ENCODE measurements at regions not wholly inside any gene's neighbourhood (a gene's known extent, or its start where the extent isn't known, plus 50 kb on each side); places are given as distances from the start of the nearest gene placed in this dataset.
"Not testable (repeated sequence)": the region's sequence is repeated elsewhere in the genome, so short reads cannot be mapped to it uniquely, and the experiment has no call there.

DNA sequence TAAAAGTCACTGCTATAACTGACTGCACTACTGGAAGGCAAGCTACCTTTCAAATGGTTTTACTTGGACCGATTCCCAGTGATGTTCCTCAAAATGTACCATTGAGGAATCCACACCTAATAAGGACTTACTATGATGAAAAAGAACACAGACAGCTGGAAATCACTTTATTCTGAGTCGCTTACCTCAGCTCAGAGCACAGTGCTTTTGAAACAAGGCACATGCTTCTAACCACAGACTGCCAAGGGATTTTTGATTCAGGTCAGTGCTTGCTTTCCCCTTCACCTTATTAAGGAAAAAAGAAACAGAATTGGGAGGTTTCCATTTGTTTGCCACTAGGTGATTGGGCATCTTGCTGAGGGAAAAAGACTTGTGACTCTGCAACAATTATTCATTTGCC lies 707.5 kb upstream of the FSHR start:
- no peak for FAIRE-seq

DNA sequence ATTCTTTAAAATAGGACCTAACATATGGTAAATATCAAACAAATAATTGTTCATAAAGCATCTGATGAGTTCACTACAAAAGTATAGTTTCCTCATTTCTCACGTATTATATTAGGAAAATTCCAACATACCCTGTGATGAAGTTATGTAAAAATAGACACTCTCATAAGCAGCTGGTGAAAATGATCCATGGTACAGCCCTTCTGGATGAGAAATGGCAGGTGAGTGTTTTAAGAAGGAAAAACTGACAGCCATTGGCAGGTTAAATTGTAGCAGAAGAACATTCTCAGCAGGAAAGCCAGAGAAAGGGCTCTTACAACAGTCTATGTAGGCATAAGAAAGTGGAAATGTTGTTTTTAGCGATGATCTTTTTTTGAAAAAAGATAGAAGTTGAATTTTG lies 706.5 kb upstream of the FSHR start:
- no peak for FAIRE-seq

DNA sequence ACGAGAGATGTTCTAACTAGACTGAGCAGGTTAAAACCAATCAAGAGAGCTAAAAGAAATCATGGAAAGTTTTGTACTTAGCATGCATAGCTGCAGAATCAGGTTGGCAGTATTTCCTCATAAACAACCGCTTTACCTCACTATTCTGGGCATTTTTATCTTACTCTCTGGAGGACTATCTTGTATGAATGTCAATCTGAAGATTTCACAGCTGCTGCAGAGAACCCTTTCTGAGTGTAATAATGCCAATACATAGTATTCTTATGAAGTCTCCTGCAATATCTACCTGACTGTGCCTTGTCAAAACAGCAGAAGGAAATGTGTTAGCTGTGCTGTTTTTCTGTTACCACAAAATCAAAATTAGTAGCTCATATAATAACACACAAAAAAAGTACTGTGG lies 705.9 kb upstream of the FSHR start:
- FAIRE-seq: no peak

DNA sequence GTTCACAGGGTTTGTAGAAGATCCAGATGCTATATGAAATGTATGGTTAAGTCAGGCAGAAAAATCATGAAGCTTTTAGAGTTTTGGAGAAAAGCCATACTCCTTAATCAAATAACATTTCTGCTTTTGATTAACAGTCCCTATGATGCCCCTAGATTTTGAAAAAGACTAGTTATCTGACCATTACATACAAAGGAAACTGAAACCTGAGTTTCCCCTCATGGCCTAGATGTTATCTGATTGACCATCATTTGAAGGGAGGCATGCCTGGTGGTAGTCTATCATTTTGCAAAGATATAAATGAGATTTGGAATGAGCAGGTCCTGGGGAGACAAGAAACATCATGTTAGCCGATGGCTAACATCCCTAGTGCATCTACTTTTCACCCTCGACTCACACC lies 704.3 kb upstream of the FSHR start:
- FAIRE-seq: no peak

DNA sequence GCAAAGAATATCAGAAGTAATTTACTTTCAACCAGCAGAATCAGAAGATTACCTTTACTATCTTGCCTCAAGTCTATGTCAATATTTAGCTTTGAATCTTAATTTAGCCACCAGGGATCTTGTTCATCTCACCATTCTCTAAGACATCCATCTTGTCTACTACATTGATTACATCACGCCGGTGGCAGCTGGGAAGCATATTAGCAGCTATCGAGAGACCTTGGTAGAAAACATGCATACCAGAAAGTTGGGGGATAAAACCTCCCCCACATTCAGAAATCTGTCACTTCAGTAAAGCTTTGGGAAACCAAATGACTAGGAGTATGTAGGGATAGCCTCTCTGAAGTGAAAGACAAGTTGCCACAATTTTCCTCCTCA lies 703.8 kb upstream of the FSHR start:
- no peak for FAIRE-seq

DNA sequence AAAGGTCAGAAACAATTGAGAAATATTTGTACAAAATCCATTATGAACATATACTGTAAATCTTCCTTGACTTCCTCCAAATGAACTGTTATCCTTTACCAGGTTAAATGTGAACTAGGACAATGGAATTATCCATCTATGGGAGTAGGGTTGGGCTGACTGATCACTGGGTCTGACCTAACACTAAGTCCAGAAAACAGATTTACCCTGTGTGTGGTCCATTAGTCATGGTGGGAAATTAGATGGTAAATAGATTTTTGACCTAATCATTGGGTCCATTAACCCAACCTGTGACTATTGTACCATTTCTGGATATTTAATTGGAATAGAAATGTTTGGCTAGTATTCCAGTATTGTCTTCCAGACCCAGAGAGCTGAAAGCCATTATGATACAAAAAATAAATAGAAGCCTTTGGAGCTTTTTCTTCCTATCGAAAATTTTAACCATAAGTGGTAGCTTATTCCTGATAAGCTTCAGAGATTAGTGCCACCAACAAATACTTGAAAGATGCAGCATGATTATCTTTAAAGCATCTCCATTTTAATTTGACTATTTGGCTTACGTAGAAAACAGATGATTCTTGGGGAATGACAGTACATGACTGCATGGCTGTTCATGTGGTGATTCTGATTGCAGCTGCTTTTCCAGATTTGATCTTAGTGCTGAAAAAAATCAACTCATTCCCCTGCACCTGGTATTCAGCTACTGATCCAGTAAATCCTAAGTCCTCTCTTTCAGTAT lies 703.2 kb upstream of the FSHR start:
- FAIRE-seq: no peak

DNA sequence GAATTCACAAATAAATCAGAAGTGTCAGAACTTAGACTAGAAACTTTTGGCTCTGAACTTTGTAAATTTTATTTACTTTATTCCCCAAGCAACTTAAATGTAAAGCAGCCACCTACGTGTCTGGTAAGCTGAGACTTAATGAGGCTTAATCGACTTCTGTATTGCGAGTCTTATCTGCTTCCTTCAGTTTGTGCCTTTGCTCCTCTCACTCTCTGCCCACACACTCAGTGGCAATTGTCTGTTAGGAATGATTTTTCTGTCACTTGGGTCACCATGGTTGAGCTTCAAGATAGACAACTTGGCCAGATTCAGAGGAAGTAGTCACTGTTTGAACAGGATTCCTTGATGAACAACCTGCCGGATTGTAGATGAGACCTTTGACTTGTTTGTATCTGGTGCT lies 691.4 kb upstream of the FSHR start:
- FAIRE-seq: no peak

DNA sequence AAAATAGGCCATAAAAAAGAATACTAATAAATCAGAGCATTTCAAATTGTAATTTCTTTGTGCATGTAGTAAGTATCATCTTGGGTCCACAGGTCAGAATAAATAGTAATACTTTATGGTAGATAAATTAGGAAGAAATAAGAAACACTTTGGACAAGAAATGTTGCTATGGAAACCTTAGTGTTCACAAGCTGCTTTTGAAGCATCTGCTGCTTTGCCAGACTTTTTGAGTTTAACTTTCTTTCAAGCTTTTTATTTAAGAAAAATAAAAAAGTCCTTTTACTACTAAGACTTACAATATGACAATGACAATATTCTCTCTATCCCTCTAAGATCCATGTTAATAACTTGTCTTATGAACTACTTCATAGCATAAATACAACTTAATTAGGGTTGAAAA lies 690.7 kb upstream of the FSHR start:
- FAIRE-seq: no peak

DNA sequence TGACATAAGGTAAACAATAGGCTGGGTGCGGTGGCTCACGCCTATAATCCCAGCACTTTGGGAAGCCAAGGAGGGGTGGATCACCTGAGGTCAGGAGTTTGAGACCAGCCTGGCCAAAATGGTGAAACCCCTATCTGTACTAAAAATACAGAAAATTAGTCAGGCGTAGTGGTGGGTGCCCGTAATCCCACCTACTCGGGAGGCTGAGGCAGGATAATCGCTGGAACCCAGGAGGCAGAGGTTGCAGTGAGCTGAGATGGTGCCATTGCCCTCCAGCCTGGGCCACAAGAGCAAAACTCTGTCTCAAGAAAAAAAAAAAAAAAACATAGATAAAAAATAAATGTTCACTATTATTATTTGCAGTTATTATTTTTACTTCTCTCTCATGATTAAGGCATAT lies 689.8 kb upstream of the FSHR start:
- not testable (repeated sequence) for FAIRE-seq

DNA sequence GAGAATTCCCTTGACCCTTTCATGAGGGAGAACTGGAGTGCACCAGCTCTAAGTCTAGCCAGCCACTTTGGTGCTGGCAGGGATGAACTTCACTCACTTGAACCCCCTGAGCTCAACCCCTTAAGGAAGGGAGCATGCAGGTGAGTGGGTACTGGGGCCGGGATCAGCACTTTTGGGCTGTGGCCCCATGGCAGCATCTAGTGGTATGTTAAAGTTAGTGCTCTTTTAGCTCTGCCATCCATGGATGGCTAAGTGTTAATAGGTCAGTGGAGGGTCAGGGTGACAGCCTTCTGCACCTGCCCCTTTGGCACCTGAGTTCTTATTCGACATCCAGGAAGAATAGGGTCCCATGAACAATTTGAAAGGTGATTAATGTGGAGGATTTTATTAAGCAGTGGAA lies 689.0 kb upstream of the FSHR start:
- no peak for FAIRE-seq

DNA sequence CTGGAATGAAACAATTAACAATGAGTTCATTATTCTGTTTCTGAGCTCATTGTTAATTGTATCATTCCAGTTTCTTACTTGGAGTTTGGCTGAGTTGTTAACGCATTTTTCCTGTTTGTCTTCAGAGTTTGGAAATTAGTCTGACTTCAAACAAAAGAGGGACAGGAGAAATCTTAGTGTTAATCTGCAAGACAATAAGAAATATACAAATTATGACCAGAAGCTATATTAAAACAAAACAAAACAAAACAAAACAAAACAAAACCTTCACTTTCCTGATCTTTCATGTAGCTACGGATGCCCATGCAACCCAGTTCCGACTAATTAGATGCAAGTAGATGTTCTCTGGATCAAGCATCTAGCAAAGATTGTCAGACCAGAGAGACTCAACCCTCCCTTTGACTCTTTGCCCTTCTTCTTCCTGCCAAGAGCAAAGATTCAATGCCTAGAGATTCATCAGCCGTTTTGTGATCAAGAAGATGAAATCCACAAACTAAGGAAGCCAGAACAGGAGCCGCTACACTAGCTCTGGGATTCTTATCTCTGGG lies 686.2 kb upstream of the FSHR start:
- no peak for FAIRE-seq

DNA sequence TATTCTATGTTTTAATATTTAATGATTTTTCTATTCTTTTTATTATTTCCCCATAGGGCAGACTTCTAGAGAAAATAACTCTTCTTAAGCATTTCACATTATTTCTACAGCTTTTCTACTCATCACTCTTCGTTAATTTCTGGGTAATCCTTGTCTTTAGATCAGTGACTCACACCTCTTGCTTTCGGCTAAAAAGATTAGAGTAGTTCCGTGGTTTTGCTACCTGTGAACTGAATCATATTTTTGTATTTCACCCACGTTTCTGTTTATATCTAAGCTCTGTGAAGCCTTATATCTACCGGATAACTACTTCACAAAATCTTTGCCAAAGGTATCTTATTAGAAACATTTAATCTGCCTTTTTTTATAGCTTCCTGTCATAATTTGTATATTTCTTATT lies 685.5 kb upstream of the FSHR start:
- FAIRE-seq: no peak

DNA sequence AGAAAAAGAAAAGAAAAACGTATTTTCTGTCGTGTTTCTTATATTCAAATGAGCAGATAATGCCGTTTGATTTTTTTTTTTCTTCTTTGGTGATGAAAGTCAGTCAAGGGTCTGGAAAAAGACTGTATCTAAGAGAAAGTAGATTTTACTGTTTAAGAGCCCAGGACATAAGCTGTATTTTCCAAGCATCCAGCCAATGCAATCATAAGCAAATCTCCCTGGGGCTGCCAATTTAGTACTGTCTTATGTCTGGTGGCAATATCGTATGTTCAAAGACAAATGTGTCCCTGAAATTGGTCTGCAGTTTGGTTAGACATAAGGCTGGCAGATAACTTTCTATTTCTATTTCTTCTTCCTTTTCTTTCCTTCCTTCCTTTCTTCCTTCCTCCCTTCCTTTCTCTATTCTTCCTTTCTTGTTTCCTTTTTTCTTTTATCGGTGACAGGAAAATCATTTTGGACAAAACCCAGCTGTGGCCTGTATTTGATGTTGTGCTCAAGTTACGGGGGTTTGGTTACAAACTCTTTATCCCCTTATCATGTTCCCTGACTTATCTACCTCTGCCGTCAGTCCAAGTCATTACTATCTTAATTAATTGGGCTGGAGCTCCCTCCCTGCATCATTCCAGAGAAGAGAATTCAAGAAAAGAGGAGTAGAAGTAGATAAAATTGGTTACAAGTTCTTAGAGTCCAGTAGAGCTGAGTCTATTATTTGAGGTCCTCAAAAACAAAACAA lies 683.4 kb upstream of the FSHR start:
- FAIRE-seq: no peak

DNA sequence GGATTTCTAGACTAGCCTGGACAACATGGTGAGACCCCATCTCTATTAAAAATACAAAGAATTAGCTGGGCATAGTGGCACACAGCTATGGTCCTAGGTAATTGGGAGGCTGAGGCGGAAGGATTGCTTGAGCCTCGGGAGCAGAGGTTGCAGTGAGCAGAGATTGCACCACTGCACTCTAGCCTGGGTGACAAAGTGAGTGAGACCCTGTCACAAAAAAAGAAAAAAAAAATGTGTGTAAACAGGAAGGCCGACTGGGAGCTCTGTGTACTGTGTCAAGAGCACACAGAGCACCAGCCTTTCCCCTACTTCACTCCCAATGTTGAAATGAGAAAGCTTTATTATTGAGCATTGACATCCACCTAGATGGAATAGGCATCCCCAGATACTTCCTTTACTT lies 681.7 kb upstream of the FSHR start:
- no peak for FAIRE-seq

DNA sequence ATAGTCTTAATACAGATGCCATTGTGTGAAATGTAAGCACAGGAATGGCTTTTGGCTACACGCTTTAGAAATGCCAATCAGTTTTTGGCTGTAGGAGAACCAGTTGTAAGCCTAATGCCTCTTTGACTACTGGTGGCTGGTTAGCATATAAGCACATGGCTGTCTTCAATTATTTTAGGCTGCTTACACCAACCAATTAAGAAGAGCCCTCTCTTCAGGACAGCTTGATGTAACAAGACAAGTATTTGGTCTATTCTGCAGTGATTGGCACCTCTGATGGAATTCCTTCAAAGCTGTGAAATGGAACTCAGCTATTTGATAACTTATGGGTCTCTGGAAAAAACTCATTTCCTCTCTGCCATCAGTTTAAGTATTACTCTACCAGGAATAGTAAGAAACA lies 680.1 kb upstream of the FSHR start:
- FAIRE-seq: no peak

DNA sequence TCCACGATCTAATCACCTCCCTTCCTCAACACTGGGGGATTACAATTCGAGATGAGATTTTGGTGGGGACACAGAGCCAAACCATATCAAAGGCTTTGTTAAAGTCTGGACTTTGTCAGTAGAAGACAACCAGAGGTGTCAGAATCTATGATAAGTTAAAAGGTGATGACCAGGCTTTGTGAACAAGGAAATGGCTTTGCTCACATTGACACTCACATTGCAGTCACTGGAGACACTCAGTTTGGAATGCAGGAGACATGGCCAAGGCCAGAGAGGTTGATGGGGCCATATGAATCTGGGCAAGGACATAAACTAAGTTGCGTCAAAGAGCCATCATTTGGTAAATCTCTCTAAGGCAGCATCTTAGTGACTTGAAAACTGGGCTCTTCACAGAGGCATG lies 678.2 kb upstream of the FSHR start:
- FAIRE-seq: no peak

DNA sequence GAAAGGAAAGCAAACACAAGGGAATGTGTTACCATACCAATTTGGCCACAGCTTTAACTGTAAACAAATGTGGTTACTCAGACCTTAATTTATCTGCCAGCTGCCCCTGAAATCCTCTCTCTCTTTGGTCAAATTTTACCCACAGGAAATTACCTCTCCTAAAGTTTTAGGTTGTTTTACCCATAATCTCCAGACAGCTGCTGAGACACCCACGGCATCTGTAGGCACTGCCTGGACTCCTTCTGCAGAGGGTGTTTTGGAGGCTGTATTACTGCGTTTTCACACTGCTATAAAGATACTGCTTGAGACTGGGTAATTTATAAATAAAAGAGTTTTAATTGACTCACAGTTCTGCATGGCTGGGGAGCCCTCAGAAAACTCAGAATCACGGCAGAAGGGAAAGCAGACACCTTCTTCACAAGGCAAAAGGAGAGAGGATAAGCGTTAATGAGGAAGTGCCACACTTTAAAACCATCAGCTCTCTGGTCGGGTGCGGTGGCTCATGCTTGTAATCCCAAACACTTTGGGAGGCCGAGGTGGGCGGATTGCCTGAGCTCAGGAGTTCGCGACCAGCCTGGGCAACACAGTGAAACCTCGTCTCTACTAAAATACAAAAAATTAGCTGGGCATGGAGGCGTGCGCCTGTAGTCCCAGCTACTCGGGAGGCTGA lies 677.5 kb upstream of the FSHR start:
- no peak for FAIRE-seq

DNA sequence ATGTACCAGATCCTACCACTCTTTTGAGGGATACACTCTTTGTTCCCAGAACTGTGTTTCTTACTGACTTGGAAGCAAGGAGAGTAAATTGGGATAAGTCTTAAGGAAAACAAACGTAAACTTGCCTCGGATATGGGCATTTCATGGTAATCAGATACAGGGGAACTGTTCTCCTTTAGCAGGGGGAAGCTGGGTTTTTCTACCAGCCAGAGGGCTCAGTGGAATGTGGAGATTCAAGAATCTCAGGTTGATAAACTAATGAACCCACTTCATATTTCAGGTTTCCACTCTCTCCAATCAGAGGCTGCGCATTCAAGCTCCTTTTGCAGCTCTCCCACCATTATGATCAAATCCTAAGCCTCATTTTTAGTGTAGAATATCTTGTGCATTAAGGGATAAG lies 676.5 kb upstream of the FSHR start:
- no peak for FAIRE-seq

DNA sequence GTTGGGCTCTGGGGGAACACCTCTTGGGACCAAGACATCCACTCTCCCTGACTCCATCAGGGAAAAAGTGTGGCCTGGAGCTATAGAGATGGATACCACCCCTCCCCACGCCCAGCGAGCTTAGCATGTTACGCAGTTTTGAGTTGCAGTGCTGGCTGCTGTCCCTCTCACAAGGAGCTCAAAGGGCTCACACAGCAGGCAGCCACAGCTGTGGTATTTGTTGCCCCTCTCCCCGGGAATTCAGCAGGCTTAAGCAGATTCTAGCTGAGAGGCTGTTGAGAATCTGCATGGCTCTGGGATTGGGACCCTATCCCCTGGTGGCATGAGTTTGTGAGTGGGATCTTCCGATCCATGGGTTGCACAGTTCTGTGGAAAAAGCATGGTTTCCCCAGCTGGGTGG lies 673.1 kb upstream of the FSHR start:
- no peak for FAIRE-seq

DNA sequence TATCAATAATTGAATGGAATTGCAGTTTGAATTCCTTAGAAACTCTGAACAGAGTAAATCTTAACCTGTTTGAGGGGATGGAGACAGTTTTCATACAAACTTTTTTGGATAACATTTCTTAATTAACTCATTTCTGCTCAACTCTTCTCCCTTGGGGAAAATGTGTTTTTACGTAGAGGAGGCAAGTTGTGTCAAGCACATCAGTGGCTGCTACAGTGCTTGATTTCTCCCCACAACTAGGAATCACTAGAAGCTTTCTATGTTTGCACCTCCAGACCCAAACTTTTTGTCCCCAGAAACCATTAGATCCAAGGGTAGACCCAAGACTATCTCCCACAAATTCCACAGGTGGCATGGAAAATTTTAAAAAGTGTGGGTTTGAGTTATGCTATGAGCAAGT lies 658.9 kb upstream of the FSHR start:
- FAIRE-seq: no peak

DNA sequence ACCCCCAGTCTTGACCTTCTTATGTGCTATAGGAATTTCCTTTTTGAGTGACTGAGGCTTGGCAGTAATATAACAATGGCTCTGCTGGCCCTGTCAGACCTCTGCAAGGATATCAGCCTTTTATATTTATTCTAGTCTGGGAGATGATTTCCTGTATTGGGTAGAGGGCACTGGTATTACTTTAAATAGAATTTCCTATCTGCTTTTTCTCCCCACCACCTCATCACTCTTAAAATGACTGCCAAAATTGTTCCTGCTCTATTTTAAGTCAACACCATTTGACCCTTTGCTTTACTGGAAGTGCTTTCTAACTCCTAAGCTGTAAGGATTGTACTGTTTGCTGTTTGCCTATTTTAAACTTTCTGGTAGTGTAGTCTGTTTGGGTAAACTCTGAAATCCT lies 658.4 kb upstream of the FSHR start:
- FAIRE-seq: no peak

DNA sequence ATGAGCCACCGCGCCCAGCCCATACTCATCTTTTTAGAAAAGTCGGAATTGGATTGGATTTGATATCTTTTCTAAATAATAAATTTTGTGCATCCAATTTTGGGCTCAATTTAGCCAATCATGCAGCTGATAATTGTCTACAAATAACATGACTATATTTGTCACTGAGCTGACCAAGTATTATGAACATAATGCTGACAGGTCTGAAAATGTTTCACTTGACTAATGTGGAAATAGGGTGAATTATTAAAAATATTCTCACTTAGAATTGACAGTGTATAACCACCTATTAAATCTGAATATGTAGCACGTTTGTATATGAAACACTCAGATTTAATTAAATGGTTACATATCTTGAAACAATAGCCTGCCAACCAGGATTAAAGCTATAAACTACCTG lies 657.2 kb upstream of the FSHR start:
- FAIRE-seq: no peak

DNA sequence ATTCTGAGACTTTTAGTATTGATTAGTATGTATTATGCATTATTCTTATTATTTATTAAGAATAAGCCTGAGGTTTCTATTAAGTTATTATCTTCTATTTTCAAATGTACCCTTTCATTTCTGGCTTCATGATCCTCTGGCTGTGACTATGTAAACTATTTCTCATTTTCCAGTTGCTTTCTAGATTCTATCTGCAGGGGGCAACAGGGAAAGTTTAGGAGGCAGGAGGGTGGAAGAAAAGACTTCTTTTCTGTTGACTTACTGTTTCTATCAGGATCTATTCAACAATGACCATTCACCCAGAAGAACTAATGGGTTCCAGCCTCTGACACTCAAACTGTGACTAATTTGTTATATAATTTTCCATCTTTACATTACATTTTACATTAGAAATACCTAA lies 653.4 kb upstream of the FSHR start:
- no peak for FAIRE-seq

DNA sequence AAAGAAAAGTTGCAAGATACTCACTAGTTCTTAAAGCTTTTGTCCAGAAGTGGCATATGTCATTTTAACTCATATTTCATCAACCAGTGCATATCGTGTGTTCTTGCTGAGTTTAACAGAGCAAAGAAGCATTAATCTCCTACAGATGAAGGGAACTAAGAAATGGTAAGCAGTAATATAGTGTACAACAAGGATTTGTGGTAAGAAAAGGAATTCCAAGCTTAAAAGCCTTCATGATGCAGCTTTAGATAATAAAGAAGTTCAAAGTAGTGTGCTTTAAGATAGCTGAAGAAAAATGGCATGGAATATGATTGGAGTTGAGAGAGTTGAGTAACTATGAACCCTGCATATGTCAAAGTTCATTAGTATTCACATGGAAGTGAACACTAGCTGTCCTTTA lies 649.8 kb upstream of the FSHR start:
- FAIRE-seq: no peak
